Stromal cell of bone marrow (primary cell): ENCODE measurements at regions not wholly inside any gene's neighbourhood (a gene's known extent, or its start where the extent isn't known, plus 50 kb on each side); places are given as distances from the start of the nearest gene placed in this dataset.

Experiments
- DNase-seq: peaks from one replicate; pipeline ENCODE4 v3.0.0-alpha.2; 2012; ENCODE audit warnings: low read depth

DNA sequence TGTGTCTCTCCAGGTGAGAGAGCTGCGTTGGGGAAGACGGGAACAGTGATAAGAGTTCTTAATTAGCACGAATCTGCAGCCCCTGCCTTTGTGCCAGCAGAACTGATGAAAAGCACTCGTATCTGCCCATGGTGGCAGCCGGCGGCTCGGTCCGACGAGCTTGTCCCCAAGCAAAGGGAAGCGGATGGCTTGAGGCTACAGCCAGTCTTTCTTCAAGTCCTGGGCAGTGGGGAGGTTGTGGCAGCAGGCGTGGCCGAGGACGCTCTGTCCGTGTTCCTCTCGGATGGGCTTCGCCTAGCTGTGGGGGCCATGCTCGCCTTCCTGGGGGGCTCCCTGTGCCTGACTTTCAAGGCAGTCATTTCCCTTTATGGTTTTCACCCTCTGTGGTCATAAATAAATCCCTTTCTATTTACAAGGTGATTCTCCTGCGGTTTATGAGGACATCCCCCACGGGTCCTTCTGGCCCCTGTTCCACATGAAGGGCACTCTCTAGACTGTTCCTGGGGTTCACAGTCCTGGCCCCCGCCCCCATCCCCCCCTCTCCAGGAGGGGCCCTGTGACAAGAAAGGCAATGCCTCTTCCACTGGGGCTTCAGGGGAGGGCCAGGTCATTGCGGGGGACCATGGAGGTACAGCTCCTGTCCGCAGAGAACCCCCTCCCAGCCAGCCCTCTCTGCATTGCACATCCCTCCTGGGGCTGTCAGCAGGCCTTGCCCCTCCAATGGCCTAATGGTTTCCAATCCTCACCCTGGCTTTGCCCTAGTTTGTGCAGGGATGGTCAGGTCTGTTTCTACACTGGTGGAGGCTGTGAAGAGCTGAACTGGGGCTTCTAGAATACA is 1212.3 kb downstream of the BRD1 start:
- DNase-seq: no peak

DNA sequence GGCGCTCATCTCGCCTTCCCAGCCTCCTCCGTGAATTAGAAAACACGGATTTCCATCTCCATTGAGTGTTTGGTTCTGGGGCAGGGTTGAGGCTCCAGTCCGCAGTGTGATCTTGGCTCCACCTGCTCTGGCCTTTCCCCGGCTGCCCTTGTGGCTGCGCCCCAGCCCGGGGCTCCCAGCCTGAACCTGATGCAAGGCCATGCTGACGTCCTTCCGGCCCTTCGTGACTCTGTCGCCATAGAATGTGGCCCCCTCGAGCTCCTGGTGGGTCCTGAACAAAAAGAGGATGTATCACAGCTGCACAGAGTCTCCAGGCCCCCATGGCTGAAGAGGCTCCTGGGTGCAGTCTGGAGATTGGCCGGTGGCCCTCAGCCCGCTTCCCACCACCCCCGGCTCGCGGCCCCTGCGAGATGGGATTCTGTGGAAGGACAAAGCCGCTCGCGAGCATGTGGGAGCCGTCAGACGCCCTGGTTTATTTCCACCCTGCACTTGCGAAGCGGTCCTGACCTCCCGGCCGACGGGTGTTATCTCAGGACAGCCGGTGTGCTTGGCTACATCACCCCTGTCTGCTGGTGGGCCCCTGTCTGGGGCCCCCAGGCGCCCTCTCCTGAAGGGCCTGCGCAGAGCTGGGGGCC is 1214.0 kb downstream of the BRD1 start:
- no peak for DNase-seq

DNA sequence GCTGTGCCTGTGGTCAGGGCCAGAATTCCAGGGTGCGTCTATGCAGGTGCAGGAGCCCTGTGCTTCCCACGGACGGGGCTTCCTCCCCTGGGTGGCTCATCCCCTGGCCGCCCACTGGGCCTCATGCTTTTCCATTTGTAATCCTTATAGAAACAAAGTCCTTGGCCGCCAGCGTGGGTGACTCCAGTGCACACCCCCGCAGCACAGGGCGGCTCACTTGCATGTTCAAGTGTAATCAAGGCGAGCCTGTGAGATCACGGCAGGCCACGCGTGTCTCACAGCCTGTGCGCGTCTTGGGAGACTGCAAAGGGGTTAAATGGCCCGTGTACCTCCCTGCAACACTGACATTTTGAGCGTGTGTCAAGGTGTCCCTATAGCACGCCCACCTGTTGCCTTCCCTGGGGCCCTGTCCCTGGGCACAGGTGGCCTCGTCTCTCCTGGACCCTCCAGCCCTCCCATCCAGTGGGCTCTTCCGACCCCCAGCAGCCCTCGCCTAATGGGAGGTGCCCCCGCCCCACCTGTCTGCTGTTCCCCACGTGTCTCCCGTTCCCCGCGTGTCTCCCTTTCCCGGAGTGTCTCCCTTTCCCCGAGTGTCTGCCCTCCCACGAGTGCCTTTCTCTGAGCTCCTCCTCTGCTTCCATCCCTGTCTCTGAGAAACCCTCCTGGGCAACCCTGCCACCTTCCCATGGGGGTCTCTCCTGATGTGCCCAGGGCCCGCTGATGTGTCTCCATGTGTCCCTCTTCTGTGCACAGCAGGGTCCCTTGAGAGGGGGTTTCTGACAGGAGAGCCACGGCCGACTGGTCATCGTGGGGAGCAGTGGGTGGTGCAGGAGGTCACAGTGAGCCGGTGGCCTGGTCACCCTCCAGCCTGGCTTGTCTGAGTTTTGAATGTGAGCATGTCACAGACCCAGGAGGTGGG is 1215.3 kb downstream of the BRD1 start:
- no peak for DNase-seq

DNA sequence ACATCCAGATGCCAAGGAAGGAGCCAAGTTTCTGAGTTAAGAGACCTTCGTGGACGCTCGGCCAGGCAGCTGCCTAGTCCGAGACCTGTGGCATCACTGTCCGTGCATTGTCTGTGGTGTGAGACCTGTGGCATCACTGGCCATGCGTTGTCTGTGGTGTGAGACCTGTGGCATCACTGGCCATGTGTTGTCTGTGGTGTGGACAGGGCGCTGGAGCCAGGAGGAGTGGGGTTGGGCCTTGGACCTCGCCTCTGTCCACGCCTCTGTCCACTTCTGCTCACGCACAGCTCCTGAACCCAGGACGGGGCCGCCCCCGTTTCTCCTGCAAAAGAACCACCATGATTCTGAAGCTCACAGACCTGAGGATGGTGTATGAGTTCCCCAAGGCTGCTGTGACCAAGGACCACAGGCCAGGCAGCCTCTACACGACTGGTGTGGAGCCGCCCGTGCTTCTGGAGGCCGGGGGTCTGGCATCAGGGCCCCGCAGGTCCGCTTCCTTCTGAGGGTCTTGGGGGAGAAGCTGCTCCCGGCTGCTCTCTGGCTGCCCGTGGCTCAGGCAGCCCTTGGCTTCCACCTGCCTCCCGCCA is 1218.3 kb downstream of the BRD1 start:
- DNase-seq: no peak

DNA sequence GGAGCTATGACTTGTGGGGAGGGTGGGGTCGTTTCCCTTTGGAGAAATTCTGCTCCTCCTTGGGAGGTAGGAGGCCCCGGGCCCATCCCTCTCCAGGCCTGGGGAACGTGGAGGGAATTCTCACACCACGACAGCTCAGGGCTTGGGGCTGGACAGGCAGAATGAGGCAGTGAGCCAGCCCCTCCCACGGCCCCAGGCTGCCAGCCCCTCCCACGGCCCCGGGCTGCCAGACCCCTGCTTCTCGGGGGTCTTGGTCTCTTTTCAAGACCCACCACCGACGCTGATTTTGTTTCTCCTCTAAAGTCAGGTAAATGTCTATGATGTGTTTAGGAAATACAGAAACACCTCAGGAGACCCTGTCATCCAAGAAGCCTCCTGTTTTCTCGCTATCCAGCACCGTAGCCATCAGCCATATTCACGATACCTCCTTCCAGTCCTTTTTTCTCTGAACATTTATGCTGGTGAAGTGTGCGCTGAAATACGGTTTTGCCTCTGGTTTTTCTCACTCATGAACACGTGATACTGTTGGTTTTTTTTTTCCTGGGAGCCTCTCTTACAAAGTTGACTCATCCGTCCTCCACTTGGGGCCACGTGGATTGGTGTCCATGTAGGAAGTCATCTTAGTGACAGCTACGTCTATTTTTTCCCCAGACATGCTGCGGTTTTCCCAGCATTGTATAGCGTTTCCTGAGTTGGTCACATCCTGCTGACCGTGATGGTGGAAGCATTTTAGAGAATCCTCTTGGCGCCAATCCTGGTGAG is 1219.6 kb downstream of the BRD1 start:
- no peak for DNase-seq

DNA sequence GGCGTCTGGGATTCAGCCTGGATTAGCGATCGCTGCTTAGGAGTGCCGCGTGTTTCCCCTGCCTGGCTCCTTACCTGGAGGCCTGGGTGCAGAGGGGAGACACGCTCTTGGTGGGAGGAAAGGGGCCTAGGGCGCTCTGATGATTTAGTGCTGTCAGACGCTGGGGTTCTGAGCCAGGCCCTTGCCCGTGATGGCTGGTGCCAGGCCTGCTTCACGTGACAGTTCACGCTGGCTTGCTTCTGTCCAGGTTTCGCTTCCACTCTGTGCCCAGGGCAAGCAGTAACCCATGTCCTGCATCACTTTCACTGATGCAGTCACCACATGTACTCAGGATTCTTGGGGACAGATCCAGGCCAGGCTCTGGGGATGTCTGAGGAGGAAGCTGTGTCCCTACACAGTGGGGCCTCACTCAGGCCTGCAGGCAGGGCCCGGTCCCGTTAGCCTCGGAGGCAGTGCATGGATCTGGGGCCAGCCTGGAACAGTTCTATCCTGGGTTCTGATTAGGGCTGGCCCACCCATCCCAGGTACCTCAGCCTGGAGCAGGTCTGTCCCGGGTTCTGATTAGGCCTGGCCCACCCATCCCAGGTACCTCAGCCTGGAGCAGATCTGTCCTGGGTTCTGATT is 1220.9 kb downstream of the BRD1 start:
- DNase-seq: no peak

DNA sequence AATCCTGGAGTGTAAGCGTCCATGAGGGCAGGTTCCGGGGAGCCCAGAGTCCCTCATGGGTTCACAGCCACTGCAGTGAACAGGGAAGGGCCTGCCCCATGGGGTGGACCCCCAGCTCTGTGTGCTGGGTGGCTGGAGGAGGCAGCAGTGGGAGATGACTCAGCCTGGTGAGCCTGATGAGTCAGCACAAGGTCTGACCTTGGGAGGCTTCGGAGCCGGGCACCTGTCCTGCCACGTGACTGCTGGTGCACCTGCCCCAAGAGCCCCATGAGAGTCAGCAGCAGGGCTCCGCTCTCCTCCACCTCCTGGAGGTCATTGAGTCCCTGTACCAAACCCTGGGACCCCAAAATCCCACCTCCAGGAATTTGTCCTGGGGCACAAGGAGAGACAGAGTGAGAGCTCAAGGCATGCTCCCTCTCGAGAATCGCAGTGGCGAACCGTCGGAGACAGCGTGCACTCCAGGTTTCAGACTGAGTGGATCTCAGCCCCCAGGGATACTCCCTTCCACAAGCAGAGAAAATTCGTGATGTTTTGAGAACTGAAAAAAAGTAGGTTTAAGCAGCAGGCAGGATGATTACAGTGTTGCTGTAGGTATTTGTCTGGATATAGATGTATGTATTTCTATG is 1221.7 kb downstream of the BRD1 start:
- DNase-seq: no peak

DNA sequence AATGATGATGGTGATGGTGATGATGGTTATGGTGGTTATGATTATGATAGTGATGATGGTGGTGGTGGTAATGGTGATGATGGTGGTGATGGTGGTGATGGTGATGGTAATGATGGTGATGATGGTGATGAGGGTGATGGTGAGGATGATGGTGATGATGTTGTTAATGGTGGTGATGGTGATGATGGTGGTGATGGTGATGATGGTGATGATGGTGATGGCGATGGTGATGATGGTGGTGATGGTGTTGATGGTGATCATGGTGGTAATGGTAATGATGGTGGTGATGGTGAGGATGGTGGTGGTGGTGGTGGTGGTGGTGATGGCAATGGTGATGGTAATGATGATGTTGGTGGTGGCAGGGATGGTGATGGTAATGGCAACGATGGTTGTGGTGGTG is 1222.5 kb downstream of the BRD1 start:
- DNase-seq: no peak

DNA sequence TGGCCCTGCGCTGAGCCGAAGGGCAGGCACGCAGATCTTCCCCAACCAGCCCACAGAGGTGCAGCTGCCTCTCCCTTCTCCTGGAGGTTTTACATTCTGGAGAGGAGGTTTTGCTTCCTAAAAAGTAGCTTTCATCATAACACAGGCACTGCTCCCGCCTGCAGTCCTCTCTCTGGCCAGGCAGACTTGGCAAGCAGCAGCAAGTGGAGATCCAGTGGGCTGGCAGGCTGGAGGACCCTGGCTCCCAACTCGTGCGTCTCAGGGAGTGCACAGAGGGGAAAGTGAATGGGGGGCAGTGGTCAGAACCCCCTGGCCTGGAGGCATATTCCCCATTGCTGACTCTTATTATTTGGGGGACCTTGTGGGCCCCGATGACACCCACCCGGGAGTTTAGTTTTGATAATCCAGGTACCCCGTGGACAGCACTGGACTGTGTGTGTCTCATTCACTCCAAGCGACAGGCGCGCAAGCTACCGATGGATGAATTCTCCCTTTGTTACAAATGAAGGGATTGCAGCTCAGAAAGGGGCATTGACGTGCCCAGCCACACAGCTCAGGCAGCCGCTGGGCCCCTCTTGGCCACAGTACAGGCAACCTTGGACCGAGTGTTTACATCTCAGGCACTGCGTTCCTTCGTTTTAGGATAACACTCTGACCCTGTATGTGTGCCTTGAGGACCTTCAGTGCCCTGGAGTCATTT is 1223.9 kb downstream of the BRD1 start:
- DNase-seq: no peak

DNA sequence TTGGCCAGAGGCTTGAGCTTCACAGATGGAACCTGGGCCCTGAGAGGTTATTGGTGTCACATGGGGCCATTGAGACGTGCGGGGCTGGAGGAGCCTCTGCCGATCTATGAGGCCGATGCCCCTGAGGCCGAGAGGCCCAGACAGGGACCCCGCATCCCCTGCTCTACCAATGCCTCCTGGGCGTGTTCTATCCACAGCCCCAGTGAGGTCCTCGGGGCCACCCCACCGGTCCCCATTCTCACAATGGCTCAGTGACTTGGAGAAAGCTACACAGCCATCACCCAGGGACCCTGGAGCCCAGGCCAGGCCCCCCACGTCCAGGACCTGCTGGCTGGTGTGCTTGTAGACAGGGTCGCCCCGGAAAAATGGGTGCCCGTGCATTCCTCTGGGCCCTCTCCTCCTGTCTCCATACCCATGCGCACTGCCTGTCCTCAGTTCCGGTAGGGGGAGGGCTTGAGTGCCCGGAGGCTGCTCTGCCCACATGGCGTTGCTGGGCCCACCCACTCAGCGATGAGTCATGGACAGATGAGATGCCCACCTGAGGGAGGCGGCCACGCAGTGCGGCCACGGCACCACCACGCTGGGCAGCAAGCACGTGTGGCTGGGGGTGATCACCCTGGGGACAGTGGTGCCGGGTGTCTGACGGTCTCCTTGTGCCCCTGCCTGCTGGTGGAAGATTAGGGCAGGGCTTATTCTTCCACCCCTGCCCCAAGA is 1224.7 kb downstream of the BRD1 start:
- no peak for DNase-seq

DNA sequence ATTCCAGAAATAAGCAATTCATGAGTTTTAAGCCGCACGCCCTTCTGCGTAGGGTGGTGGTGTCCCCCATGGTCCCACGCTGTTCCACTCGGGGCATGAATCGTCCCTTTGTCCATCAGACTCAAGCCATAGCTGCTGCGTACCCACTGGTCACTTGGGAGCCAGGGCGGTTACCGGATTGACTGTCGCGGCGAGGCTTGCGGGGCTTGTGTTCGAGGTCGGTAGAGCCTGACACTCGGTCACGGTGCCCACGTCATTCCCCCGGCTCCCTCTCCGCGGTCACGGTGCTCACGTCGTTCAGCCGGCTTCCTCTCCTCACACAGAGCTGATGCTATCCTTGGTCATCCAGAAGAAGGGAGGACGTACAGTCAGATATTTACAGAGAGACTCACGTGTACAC is 1227.0 kb downstream of the BRD1 start:
- no peak for DNase-seq

DNA sequence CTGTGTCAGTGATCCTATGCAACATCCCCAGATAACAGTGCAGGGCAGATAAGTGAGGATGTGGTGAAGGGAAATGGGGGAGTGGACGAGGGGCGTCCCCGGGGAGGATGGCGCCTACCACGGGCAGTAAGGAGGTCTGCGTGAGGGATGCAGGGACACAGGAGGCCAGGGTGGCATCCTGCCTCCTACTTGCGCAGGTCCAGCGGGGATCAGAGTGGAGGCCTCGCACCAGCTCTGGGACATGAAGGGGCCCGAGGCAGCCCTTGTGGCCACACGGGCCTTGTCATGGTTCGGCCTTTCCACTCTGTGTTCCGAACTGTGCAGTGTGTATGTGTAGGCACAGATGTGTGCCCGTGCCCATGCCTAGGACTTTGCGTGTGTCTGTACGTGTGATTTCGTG is 1227.5 kb downstream of the BRD1 start:
- no peak for DNase-seq

DNA sequence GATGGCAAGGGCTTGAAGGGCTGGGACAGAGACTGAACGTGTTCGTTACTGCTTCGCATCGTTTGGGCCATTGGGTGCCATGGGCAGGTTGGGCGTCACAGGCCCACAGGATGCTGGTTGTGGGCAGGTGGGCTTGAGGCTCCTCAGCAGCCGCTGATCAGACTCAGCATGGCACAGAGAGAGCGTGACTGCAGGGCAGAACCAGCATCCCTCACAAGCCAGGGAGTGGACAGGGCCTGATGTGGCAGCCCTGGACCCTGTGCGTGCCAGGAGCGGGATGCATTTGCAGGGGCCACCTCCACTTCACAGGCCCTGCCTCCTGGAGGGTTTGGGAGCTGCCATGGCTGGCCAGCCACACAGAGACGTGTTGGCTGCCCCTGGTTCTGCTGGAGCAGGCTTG is 1228.3 kb downstream of the BRD1 start:
- DNase-seq: no peak

DNA sequence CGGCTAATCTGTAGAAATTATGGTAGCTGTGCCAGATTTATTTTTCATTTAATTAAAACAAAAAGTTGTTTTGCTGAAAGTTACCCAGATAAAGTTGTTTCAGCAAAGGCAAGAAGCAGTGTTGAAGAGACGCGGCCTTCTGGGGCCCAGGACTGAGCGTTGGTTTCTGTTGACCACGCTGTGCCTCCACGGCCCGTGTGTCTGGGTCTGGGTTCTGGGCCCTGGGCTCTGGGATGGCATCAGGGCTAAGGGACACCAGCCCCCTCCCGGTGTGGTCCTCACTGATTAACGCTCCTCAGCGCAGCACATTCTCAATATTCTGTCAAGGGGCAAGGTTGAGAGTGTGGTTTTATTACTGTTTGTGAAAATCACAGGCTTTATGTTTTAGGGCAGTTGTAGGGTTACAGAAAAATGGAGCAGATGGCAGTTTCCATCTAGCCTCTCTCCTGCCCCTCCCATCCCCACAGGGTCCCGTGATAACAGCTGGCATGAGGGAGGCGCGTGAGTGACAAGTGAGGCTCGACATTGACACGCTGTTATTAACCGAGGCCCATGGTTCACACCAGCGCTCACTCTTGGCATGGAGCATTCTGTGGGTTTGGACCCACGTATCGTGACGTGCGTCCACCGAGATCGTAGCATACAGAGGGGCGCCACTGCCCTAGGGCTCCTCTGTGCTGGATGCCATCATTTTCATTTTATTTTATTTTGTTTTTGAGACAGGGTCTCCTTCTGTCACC is 1231.4 kb downstream of the BRD1 start:
- no peak for DNase-seq

DNA sequence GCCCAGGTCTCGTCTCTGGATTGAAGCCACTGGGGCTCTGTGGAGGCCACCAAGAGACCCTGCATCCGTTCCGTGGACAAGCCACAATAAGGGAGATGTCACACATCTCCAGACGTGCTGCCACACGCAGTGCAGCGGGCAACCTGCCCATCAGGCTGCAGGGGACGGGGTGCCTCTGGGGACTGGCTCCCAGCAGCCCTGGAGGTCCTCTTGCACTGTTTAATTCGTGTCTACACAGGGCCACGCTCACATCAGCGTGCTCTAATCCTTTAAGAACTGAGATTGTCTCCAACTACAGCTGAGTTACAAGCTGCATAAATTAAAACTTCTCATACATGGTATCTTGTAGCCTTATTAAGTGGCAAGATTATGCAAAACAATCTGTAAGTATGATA is 1232.2 kb downstream of the BRD1 start:
- DNase-seq: no peak

DNA sequence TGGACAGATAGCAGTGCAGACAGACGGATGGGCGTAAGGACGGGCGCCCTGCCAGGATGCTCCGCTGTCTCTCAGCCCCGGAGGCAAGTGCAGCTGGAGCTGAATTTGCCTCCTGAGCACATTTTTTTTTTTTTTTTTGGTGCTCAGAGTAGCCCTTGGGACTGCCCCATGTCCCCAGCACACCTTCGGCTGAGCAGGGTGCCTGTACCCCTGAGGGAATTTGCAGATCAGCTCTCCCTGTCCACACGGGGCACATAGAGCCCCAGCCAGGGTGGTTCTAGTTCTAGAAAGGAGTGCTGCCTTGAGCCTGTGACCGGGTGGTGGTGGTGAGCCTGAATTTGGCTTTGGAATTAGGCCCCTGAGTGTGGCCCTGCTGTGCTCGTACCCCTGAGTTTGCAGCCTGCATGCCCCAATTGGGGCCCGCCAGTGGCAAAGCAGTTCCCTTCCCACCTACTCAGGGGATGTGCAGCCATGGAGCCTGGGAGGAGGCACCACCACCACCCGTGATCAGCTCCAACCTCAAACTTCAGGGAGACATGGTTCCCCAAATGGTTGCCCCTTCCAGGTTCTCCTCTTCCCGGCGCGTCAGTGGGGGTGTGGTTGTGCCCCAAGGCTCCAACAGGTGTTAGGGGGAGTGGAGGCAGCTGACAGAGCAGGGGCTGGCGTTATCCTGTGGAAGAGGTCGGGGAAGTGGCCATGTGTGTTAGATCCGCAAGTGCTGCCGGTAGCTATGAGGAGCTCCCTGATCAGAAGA is 1232.7 kb downstream of the BRD1 start:
- no peak for DNase-seq

DNA sequence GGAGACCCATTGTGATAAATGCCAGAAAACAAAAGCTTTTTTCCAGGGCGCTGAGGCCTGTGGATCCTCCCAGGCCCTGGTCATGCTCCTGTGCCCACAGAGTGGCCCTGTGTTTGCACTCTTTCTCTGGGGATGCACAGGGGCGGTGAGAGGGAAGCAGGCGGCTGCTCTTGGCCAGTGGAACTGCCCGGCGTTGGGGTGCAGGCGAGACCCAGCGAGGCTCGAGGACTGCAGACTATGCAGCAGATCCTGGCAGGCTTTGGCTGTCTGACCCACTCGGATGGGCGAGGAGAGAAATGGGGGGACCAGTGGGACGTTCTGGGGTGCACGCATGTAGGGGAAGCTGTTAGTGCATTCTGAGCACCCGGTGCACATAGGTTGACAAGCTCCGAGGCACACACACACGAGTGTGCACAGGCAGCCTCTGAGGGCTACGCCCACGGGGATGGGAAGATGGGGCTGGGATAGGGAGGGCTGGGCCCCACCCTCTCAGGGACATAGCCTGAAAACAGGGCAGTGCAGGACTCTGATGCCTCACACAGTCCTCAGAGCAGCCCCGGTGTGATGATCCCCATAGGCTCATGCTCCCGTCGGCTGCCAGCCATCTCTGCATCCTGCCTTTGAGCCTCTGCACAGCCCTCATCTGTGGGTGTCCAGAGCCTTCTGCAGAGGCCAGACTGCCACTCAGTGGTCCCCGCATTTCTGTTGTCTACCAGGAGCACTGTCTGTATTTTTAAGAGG is 1233.5 kb downstream of the BRD1 start:
- DNase-seq: no peak
